Memory B cell (primary cell): ENCODE measurements at regions not wholly inside any gene's neighbourhood (a gene's known extent, or its start where the extent isn't known, plus 50 kb on each side); places are given as distances from the start of the nearest gene placed in this dataset.

Experiments
- ATAC-seq: fragments of 150-1000 bp; cut with Tn5 transposase; 2 replicates; pipeline ENCODE4 v1.10.0; 2021; ENCODE audit warnings: low read depth, mild to moderate bottlenecking, moderate library complexity
- DNase-seq, 2 donors: peaks; one replicate each; pipeline ENCODE4 v3.0.0; 2022; ENCODE audit warnings: low spot score in 2 of 2
- H3K27ac Mint-ChIP-seq: one replicate; pipeline ENCODE4 v1.8.0; 2022; ENCODE audit warnings: mild to moderate bottlenecking, moderate library complexity, mixed read lengths
- H3K27me3 Mint-ChIP-seq: one replicate; pipeline ENCODE4 v1.8.0; 2022; ENCODE audit warnings: mixed read lengths
- H3K36me3 Mint-ChIP-seq: one replicate; pipeline ENCODE4 v1.8.0; 2022; ENCODE audit warnings: mild to moderate bottlenecking, mixed read lengths
- H3K4me1 Mint-ChIP-seq: one replicate; pipeline ENCODE4 v1.8.0; 2022; ENCODE audit warnings: mixed read lengths
- H3K4me3 Mint-ChIP-seq: one replicate; pipeline ENCODE4 v1.8.0; 2022; ENCODE audit warnings: mild to moderate bottlenecking, moderate library complexity, mixed read lengths
- H3K9me3 Mint-ChIP-seq: one replicate; pipeline ENCODE4 v1.8.0; 2022; ENCODE audit warnings: mixed read lengths

GRCh38 chr10:90975096-90975495, 54.2 kb upstream of the ANKRD1 start:
- Mint-ChIP-seq H3K27ac (no peak overlapping the region), H3K36me3 (peaks cover 2% of the 10 kb centered on the region), H3K27me3 (peaks cover 1% of the 10 kb centered on the region), H3K4me3 (no peak overlapping the region), H3K9me3 (peaks cover 4% of the 10 kb centered on the region), H3K4me1 (peaks cover 9% of the 10 kb centered on the region)
- DNase-seq (no peak), ATAC-seq (no peak)

GRCh38 chr10:90977162-90977854, 56.4 kb upstream of the ANKRD1 start:
- ATAC-seq = peak; percentile 59
- no peak for DNase-seq
- H3K9me3 Mint-ChIP-seq = peaks cover 3% of the 10 kb centered on the region
- no peak overlapping the region for H3K4me3 Mint-ChIP-seq
- H3K36me3 Mint-ChIP-seq = peaks cover 2% of the 10 kb centered on the region
- H3K4me1 Mint-ChIP-seq = peaks cover 9% of the 10 kb centered on the region
- H3K27me3 Mint-ChIP-seq = no peaks in the 10 kb centered on the region
- peak overlapping the region; percentile 51 for H3K27ac Mint-ChIP-seq

- peaks cover 9% of the 10 kb centered on the region for H3K4me1 Mint-ChIP-seq
- H3K9me3 Mint-ChIP-seq = peaks cover 3% of the 10 kb centered on the region
- ATAC-seq (no peak), DNase-seq (no peak)
- H3K27ac Mint-ChIP-seq = peak overlapping the region; percentile 51
- peaks cover 2% of the 10 kb centered on the region for H3K36me3 Mint-ChIP-seq
- no peaks in the 10 kb centered on the region for H3K27me3 Mint-ChIP-seq
- H3K4me3 Mint-ChIP-seq = no peak overlapping the region
Observed at GRCh38 chr10:90977855-90978486, 57.1 kb upstream of the ANKRD1 start.

- Mint-ChIP-seq H3K27me3 (no peaks in the 10 kb centered on the region), H3K9me3 (no peaks in the 10 kb centered on the region)
- ATAC-seq = no peak
Observed at GRCh38 chr10:90982406-90983008, 61.6 kb upstream of the ANKRD1 start.

GRCh38 chr10:90983914-90984549, 63.1 kb upstream of the ANKRD1 start:
- no peak for ATAC-seq
- Mint-ChIP-seq H3K36me3 (no peaks in the 10 kb centered on the region), H3K4me3 (no peak overlapping the region), H3K9me3 (no peaks in the 10 kb centered on the region), H3K27me3 (no peaks in the 10 kb centered on the region), H3K4me1 (peaks cover 7% of the 10 kb centered on the region), H3K27ac (no peak overlapping the region)
- DNase-seq = no peak

More at GRCh38 chr10:90982406-90983008, 61.6 kb upstream of the ANKRD1 start:
- H3K27ac Mint-ChIP-seq = no peak overlapping the region
- peaks cover 10% of the 10 kb centered on the region for H3K4me1 Mint-ChIP-seq
- no peaks in the 10 kb centered on the region for H3K36me3 Mint-ChIP-seq
- no peak for DNase-seq
- H3K4me3 Mint-ChIP-seq = no peak overlapping the region

GRCh38 chr10:90984898-90985297, 64.0 kb upstream of the ANKRD1 start:
- Mint-ChIP-seq H3K4me3 (no peak overlapping the region), H3K36me3 (no peaks in the 10 kb centered on the region), H3K27me3 (no peaks in the 10 kb centered on the region), H3K27ac (no peak overlapping the region), H3K4me1 (peaks cover 7% of the 10 kb centered on the region), H3K9me3 (no peaks in the 10 kb centered on the region)
- ATAC-seq = no peak
- no peak for DNase-seq

GRCh38 chr10:90985321-90985933, 64.5 kb upstream of the ANKRD1 start:
- Mint-ChIP-seq H3K4me1 (peaks cover 7% of the 10 kb centered on the region), H3K4me3 (no peak overlapping the region), H3K36me3 (no peaks in the 10 kb centered on the region), H3K9me3 (no peaks in the 10 kb centered on the region), H3K27ac (no peak overlapping the region), H3K27me3 (no peaks in the 10 kb centered on the region)
- ATAC-seq = no peak
- no peak for DNase-seq

GRCh38 chr10:90986136-90986760, 65.4 kb upstream of the ANKRD1 start:
- no peak for ATAC-seq

GRCh38 chr10:90986870-90987269, 66.0 kb upstream of the ANKRD1 start:
- Mint-ChIP-seq H3K4me1 (peaks cover 7% of the 10 kb centered on the region), H3K27me3 (no peaks in the 10 kb centered on the region), H3K9me3 (no peaks in the 10 kb centered on the region), H3K4me3 (no peak overlapping the region), H3K27ac (no peak overlapping the region), H3K36me3 (no peaks in the 10 kb centered on the region)
- ATAC-seq (no peak), DNase-seq (no peak)

More at GRCh38 chr10:90986136-90986760, 65.4 kb upstream of the ANKRD1 start:
- no peak for DNase-seq
- H3K36me3 Mint-ChIP-seq = no peaks in the 10 kb centered on the region
- H3K27ac Mint-ChIP-seq = no peak overlapping the region
- no peaks in the 10 kb centered on the region for H3K9me3 Mint-ChIP-seq
- H3K4me1 Mint-ChIP-seq = peaks cover 7% of the 10 kb centered on the region
- H3K27me3 Mint-ChIP-seq = no peaks in the 10 kb centered on the region
- H3K4me3 Mint-ChIP-seq = no peak overlapping the region

- Mint-ChIP-seq H3K27ac (no peak overlapping the region), H3K9me3 (no peaks in the 10 kb centered on the region), H3K27me3 (no peaks in the 10 kb centered on the region), H3K36me3 (no peaks in the 10 kb centered on the region), H3K4me3 (no peak overlapping the region), H3K4me1 (peaks cover 7% of the 10 kb centered on the region)
- DNase-seq (no peak), ATAC-seq (no peak)
Observed at GRCh38 chr10:90987383-90987782, 66.5 kb upstream of the ANKRD1 start.

GRCh38 chr10:90988024-90988423, 67.1 kb upstream of the ANKRD1 start:
- no peak overlapping the region for H3K27ac Mint-ChIP-seq
- H3K36me3 Mint-ChIP-seq = no peaks in the 10 kb centered on the region
- DNase-seq = no peak
- H3K4me3 Mint-ChIP-seq = no peak overlapping the region
- ATAC-seq = no peak
- H3K27me3 Mint-ChIP-seq = no peaks in the 10 kb centered on the region
- peaks cover 8% of the 10 kb centered on the region for H3K4me1 Mint-ChIP-seq
- no peaks in the 10 kb centered on the region for H3K9me3 Mint-ChIP-seq

- Mint-ChIP-seq H3K4me1 (peaks cover 10% of the 10 kb centered on the region), H3K27ac (no peak overlapping the region), H3K4me3 (no peak overlapping the region), H3K36me3 (no peaks in the 10 kb centered on the region), H3K9me3 (no peaks in the 10 kb centered on the region), H3K27me3 (no peaks in the 10 kb centered on the region)
- DNase-seq (no peak), ATAC-seq (no peak)
Observed at GRCh38 chr10:90988802-90989201, 67.9 kb upstream of the ANKRD1 start.

GRCh38 chr10:90989378-90989777, 68.5 kb upstream of the ANKRD1 start:
- H3K27ac Mint-ChIP-seq = no peak overlapping the region
- H3K9me3 Mint-ChIP-seq = no peaks in the 10 kb centered on the region
- no peak for DNase-seq
- H3K36me3 Mint-ChIP-seq = no peaks in the 10 kb centered on the region
- no peak overlapping the region for H3K4me3 Mint-ChIP-seq
- no peak for ATAC-seq
- peaks cover 10% of the 10 kb centered on the region for H3K4me1 Mint-ChIP-seq
- H3K27me3 Mint-ChIP-seq = no peaks in the 10 kb centered on the region
